CD4-positive, alpha-beta T cell (primary cell): ENCODE measurements at regions not wholly inside any gene's neighbourhood (a gene's known extent, or its start where the extent isn't known, plus 50 kb on each side); places are given as distances from the start of the nearest gene placed in this dataset.
"Not testable (repeated sequence)": the region's sequence is repeated elsewhere in the genome, so short reads cannot be mapped to it uniquely, and the experiment has no call there.

ENCODE experiments used
- ATAC-seq: fragments of 200-7000 bp; cut with Tn5 transposase; one replicate; pipeline ENCODE4 v1.10.0; 2022; ENCODE audit warnings: mild to moderate bottlenecking; ENCODE audit not compliant: poor library complexity
- CTCF ChIA-PET: fragments of 350-600 bp; sonication (Branson Sonifier 250); formaldehyde crosslinking; loops from one replicate; lab custom pipeline; 2021; ENCODE audit warnings: antibody characterized with exemption, inconsistent platforms; lab: Charles Lee
- POLR2A ChIA-PET: fragments of 350-600 bp; sonication (Branson Sonifier 250); formaldehyde crosslinking; loops from one replicate; lab custom pipeline; 2021; ENCODE audit warnings: antibody characterized with exemption, inconsistent platforms; lab: Charles Lee
- DNase-seq, 14 experiments: peaks; one replicate each; pipeline ENCODE4 v3.0.0-alpha.2; 2013 to 2020; ENCODE audit warnings: mixed read lengths in 2 of 14
- H3K27ac ChIP-seq, 2 donors: one replicate each; pipeline versions ENCODE4 v1.5.1 to v1.7.0; 2013; ENCODE audit warnings: low read length in 2 of 2, low read depth in 1 of 2, mild to moderate bottlenecking in 1 of 2
- H3K27me3 ChIP-seq, 2 experiments: 1 replicate in 1 of 2; 2 replicates in 1 of 2; pipeline versions ENCODE4 v1.6.1 to v1.7.0; 2013; ENCODE audit warnings: low read length in 2 of 2, control low read depth in 1 of 2, mild to moderate bottlenecking in 1 of 2, moderate library complexity in 1 of 2; ENCODE audit not compliant: insufficient read depth in 2 of 2, control insufficient read depth in 1 of 2
- H3K36me3 ChIP-seq: one replicate; pipeline ENCODE4 v1.6.1; 2013; ENCODE audit warnings: low read length, control low read depth; ENCODE audit not compliant: insufficient read depth
- H3K4me1 ChIP-seq: one replicate; pipeline ENCODE4 v1.6.1; 2013; ENCODE audit warnings: low read length, control low read depth; ENCODE audit not compliant: insufficient read depth
- H3K4me3 ChIP-seq: one replicate; pipeline ENCODE4 v1.5.1; 2013; ENCODE audit warnings: mild to moderate bottlenecking, low read length, moderate library complexity
- H3K9me3 ChIP-seq, 2 experiments: 1 replicate in 1 of 2; 2 replicates in 1 of 2; pipeline versions ENCODE4 v1.6.1 to v1.7.0; 2013; ENCODE audit warnings: low read length in 2 of 2, mild to moderate bottlenecking in 2 of 2, control low read depth in 1 of 2, moderate library complexity in 1 of 2; ENCODE audit not compliant: control insufficient read depth in 1 of 2, insufficient read depth in 1 of 2
- H3K27ac Mint-ChIP-seq: one replicate; pipeline ENCODE4 v1.8.0; 2020; ENCODE audit warnings: mixed read lengths
- H3K27me3 Mint-ChIP-seq: one replicate; pipeline ENCODE4 v1.8.0; 2021; ENCODE audit warnings: mixed read lengths
- H3K36me3 Mint-ChIP-seq: one replicate; pipeline ENCODE4 v1.8.0; 2021; ENCODE audit warnings: low read depth, mixed read lengths
- H3K4me1 Mint-ChIP-seq: one replicate; pipeline ENCODE4 v1.8.0; 2021; ENCODE audit warnings: low read depth, mixed read lengths
- H3K4me3 Mint-ChIP-seq: one replicate; pipeline ENCODE4 v1.8.0; 2020; ENCODE audit warnings: mild to moderate bottlenecking, mixed read lengths
- H3K9me3 Mint-ChIP-seq: one replicate; pipeline ENCODE4 v1.8.0; 2020; ENCODE audit warnings: mixed read lengths
- CTCF ChIP-seq: fragments of 200-600 bp; IDR thresholded peaks from one replicate; pipeline ENCODE4 v1.8.0; 2022; ENCODE audit warnings: antibody characterized with exemption, mild to moderate bottlenecking
- intact Hi-C, 2 experiments: fragments of 100-400 bp; cut with DNase I in 1 of 2; cut with micrococcal nuclease in 1 of 2; formaldehyde crosslinking; loops; one replicate each; pipeline versions ENCODE4 v1.15.1 to v1.9.0; 2023 to 2025; cut with DNase I, micrococcal nuclease

GRCh38 chrX:13955975-13956374, 73.7 kb downstream of the GEMIN8 start:
- H3K27ac ChIP-seq: no peak overlapping the region
- CTCF ChIA-PET: no interaction called here
- no peaks in the 10 kb centered on the region for H3K4me1 ChIP-seq
- TF ChIP-seq CTCF: no peak
- Mint-ChIP-seq H3K4me1 (no peaks in the 10 kb centered on the region), H3K36me3 (no peaks in the 10 kb centered on the region), H3K4me3 (no peak overlapping the region), H3K27me3 (peaks cover 4% of the 10 kb centered on the region), H3K9me3 (no peaks in the 10 kb centered on the region), H3K27ac (no peak overlapping the region)
- POLR2A ChIA-PET: no interaction called here
- intact Hi-C loops: no loop called here
- H3K4me3 ChIP-seq: no peak overlapping the region
- H3K36me3 ChIP-seq: no peaks in the 10 kb centered on the region
- no peaks in the 10 kb centered on the region for H3K9me3 ChIP-seq
- no peak for DNase-seq
- no peaks in the 10 kb centered on the region for H3K27me3 ChIP-seq
- ATAC-seq: no peak

DNA sequence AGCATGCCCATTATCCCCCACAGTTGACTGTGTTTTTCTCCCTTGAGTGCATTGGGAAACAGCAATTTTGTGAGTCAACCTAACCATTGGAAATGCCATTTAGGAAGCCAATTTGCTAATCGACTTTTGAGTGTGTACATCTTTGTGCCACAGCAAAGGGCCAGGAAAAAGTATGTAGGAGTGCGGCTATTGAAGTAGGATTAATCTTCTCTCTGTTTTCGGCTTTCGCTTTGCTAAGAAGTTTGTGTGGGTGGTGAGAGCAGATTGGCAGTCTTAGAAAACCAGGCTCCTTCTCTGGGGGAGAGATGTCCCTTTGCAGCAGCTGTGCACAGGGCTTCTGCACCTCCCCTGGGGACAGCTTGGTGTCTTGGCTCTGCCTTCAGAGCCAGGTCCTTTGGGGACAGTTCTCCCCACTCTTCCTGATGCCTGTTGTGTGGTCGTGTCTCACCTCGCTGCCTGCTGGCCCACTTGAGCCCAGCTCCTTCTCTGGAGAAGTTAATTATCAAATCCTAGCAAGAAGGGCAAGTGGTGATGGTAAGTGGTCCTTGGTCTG, 74.5 kb downstream of the GEMIN8 start:
- peaks cover 4% of the 10 kb centered on the region for H3K27me3 Mint-ChIP-seq
- ATAC-seq: no peak

DNA sequence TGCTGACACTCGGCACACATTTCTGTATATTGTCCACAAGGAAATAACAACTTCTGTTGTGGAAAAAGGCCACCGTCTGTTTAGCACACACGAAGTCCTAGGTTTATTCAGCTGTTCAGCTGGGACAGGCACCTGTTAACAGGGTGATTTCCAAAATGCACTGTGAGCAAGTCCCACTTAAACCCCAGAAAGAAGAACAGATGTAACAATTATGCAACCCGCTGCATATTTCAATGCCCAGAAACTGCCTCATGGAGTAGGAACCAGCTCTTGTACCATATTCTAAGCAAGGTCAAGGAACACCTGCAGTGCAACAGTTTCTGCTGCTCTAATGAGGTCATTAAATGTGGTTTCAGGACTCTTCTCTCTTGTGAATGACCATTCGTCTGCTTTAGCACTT, 77.1 kb downstream of the GEMIN8 start:
- H3K4me3 Mint-ChIP-seq: no peak overlapping the region
- Histone ChIP-seq H3K36me3 (no peaks in the 10 kb centered on the region), H3K9me3 (no peaks in the 10 kb centered on the region), H3K4me3 (no peak overlapping the region), H3K27me3 (no peaks in the 10 kb centered on the region), H3K4me1 (no peaks in the 10 kb centered on the region), H3K27ac (no peak overlapping the region)
- CTCF ChIA-PET: no interaction called here
- no peaks in the 10 kb centered on the region for H3K4me1 Mint-ChIP-seq
- intact Hi-C loops: no loop called here
- H3K9me3 Mint-ChIP-seq: no peaks in the 10 kb centered on the region
- ATAC-seq (no peak), DNase-seq (no peak)
- no peak for TF ChIP-seq CTCF
- no peaks in the 10 kb centered on the region for H3K36me3 Mint-ChIP-seq
- POLR2A ChIA-PET: no interaction called here
- H3K27ac Mint-ChIP-seq: no peak overlapping the region
- peaks cover 4% of the 10 kb centered on the region for H3K27me3 Mint-ChIP-seq

More for the DNA sequence above, 74.5 kb downstream of the GEMIN8 start:
- H3K9me3 ChIP-seq: no peaks in the 10 kb centered on the region
- no peaks in the 10 kb centered on the region for H3K4me1 Mint-ChIP-seq
- no peaks in the 10 kb centered on the region for H3K36me3 Mint-ChIP-seq
- H3K4me3 ChIP-seq: no peak overlapping the region
- H3K9me3 Mint-ChIP-seq: no peaks in the 10 kb centered on the region
- no peaks in the 10 kb centered on the region for H3K36me3 ChIP-seq
- H3K4me1 ChIP-seq: no peaks in the 10 kb centered on the region
- no peak overlapping the region for H3K27ac ChIP-seq
- no peak overlapping the region for H3K4me3 Mint-ChIP-seq
- no peak overlapping the region for H3K27ac Mint-ChIP-seq
- TF ChIP-seq CTCF: no peak
- CTCF ChIA-PET: no interaction called here
- no peaks in the 10 kb centered on the region for H3K27me3 ChIP-seq
- DNase-seq: no peak
- intact Hi-C loops: no loop called here
- POLR2A ChIA-PET: no interaction called here

DNA sequence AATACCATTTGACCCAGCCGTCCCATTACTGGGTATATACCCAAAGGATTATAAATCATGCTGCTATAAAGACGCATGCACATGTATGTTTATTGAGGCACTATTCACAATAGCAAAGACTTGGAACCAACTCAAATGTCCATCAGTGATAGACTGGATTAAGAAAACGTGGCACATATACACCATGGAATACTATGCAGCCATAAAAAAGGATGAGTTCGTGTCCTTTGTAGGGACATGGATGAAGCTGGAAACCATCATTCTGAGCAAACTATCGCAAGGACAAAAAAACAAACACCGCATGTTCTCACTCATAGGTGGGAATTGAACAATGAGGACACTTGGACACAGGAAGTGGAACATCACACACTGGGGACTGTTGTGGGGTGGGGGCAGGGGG, 83.5 kb downstream of the GEMIN8 start:
- H3K4me3 ChIP-seq, H3K9me3 ChIP-seq, H3K4me3 Mint-ChIP-seq, H3K36me3 ChIP-seq, H3K27ac ChIP-seq, DNase-seq, H3K4me1 Mint-ChIP-seq, H3K36me3 Mint-ChIP-seq, H3K27ac Mint-ChIP-seq, CTCF ChIA-PET, H3K4me1 ChIP-seq, POLR2A ChIA-PET, ATAC-seq, intact Hi-C loops, H3K9me3 Mint-ChIP-seq, H3K27me3 ChIP-seq: not testable (repeated sequence)
- H3K27me3 Mint-ChIP-seq: peaks cover 17% of the 10 kb centered on the region

- H3K9me3 ChIP-seq, CTCF ChIA-PET, H3K4me1 Mint-ChIP-seq, DNase-seq, H3K9me3 Mint-ChIP-seq, ATAC-seq, H3K4me1 ChIP-seq, H3K27ac Mint-ChIP-seq, POLR2A ChIA-PET, H3K4me3 Mint-ChIP-seq, intact Hi-C loops, H3K27me3 ChIP-seq, H3K36me3 ChIP-seq, H3K4me3 ChIP-seq, H3K36me3 Mint-ChIP-seq, H3K27ac ChIP-seq: not testable (repeated sequence)
- H3K27me3 Mint-ChIP-seq: peaks cover 20% of the 10 kb centered on the region
Observed at GRCh38 chrX:13945787-13946186, 83.9 kb downstream of the GEMIN8 start.
